Gastrocnemius medialis (tissue), 4 donors: ENCODE measurements at regions not wholly inside any gene's neighbourhood (a gene's known extent, or its start where the extent isn't known, plus 50 kb on each side); places are given as distances from the start of the nearest gene placed in this dataset.

Source experiments
- POLR2A ChIP-seq, 2 donors: fragments of 450-650 bp; IDR thresholded peaks; one replicate each; pipeline ENCODE4 v1.6.1; 2017; ENCODE audit warnings: antibody characterized with exemption in 2 of 2, mild to moderate bottlenecking in 2 of 2, moderate library complexity in 2 of 2
- TF ChIP-seq, protein P1 (sequence below), 5 experiments: fragments of 450-650 bp in 3 of 5; fragments of 200-600 bp in 2 of 5; sonication (generic) in 2 of 5; IDR thresholded peaks in 4 of 5; conservative IDR thresholded peaks in 1 of 5; 1 replicate in 4 of 5; 2 replicates in 1 of 5; pipeline ENCODE4 v1.5.1; 2016 to 2019; ENCODE audit warnings: antibody characterized with exemption in 5 of 5, mild to moderate bottlenecking in 3 of 5, moderate library complexity in 3 of 5

GRCh38 chr2:154507186-154507585 is 191.3 kb upstream of the KCNJ3 start:
- TF ChIP-seq, protein P1, sequence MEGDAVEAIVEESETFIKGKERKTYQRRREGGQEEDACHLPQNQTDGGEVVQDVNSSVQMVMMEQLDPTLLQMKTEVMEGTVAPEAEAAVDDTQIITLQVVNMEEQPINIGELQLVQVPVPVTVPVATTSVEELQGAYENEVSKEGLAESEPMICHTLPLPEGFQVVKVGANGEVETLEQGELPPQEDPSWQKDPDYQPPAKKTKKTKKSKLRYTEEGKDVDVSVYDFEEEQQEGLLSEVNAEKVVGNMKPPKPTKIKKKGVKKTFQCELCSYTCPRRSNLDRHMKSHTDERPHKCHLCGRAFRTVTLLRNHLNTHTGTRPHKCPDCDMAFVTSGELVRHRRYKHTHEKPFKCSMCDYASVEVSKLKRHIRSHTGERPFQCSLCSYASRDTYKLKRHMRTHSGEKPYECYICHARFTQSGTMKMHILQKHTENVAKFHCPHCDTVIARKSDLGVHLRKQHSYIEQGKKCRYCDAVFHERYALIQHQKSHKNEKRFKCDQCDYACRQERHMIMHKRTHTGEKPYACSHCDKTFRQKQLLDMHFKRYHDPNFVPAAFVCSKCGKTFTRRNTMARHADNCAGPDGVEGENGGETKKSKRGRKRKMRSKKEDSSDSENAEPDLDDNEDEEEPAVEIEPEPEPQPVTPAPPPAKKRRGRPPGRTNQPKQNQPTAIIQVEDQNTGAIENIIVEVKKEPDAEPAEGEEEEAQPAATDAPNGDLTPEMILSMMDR (IDR thresholded peaks at IDR 0.05 in 4 of 5, conservative IDR thresholded peaks at IDR 0.05 in 1 of 5), result no peak
- no peak for TF ChIP-seq POLR2A (IDR thresholded peaks at IDR 0.05)
